Right cardiac atrium (tissue), 5 donors: ENCODE measurements at regions not wholly inside any gene's neighbourhood (a gene's known extent, or its start where the extent isn't known, plus 50 kb on each side); places are given as distances from the start of the nearest gene placed in this dataset.

Experiments
- ATAC-seq, 2 donors: fragments of 200-7000 bp; cut with Tn5 transposase; one replicate each; pipeline versions ENCODE4 v1.8.0 to v1.9.1; 2020; ENCODE audit warnings: moderate library complexity in 2 of 2, mild to moderate bottlenecking in 1 of 2
- DNase-seq, 3 donors: peaks; one replicate each; pipeline ENCODE4 v3.0.0-alpha.2; 2020
- H3K27ac ChIP-seq: one replicate; pipeline ENCODE4 v1.5.1; 2013; ENCODE audit warnings: mild to moderate bottlenecking, low read length, control low read depth, moderate library complexity
- H3K27me3 ChIP-seq: one replicate; pipeline ENCODE4 v1.6.1; 2013; ENCODE audit not compliant: control insufficient read depth, insufficient read depth
- H3K4me1 ChIP-seq: one replicate; pipeline ENCODE4 v1.6.1; 2013; ENCODE audit warnings: low read length; ENCODE audit not compliant: control insufficient read depth, insufficient read depth
- H3K4me3 ChIP-seq: one replicate; pipeline ENCODE4 v1.5.1; 2013; ENCODE audit warnings: low read length, control low read depth
- H3K9me3 ChIP-seq: one replicate; pipeline ENCODE4 v1.6.1; 2013; ENCODE audit warnings: low read length; ENCODE audit not compliant: control insufficient read depth
- whole genome bisulfite sequencing: extraction: QIAGEN DNeasy Blood & Tissue Kit; methylation state at CpG from one replicate; pipeline ENCODE4 v1.1.7; 2013; 5-methylcytosine and 5-hydroxymethylcytosine counted together
- intact Hi-C, 4 donors: fragments of 100-400 bp; cut with DNase I; formaldehyde crosslinking; loops; one replicate each; pipeline versions ENCODE4 v1.11.0 to v1.14.0; 2022 to 2023
- donor health status: healthy with polysubstance abuse.
- donor health status: DM: no; HTN: yes; CAD: no.
- donor health status: DM: no; HTN: no; CAD: no.
- donor health status: DM: no; HTN: yes; CAD: no; lungs with severe emphysema.
- donor health status: DM: yes; HTN: yes; CAD: no.

DNA sequence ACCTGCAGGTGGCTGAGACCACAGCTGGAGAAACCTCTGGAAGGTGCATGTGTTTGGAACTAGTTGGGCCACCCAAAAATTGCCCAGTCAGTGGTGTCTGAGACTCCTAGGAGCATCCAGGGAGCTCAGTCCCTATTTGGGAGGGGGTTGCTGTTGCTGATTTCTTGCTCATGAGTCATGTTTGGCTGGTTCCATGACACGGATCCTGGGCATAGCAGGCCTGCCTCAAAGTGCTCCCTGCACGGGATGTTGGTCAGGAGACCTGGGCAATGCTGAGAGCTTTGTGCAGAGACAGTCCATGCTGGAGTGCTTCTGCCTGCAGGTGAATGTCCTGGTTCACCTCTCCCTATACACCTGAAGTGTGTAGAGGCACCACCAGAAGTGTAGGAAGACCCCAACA lies 194.2 kb downstream of the GLI2 start:
- no peaks in the 10 kb centered on the region for H3K27me3 ChIP-seq
- DNase-seq (peak in 1 of 3 donors; percentile 20), ATAC-seq (no peak)
- no peaks in the 10 kb centered on the region for H3K9me3 ChIP-seq
- no peak overlapping the region for H3K27ac ChIP-seq
- WGBS = 80% methylated on average over 2 of the region's 2 CpGs
- intact Hi-C loops = no loop called here
- no peak overlapping the region for H3K4me3 ChIP-seq
- H3K4me1 ChIP-seq = peaks cover 2% of the 10 kb centered on the region

GRCh38 chr2:120930236-120930635 lies 194.6 kb downstream of the GLI2 start:
- DNase-seq (peak in 1 of 3 donors; percentile 30), ATAC-seq (no peak)
- Histone ChIP-seq H3K27me3 (no peaks in the 10 kb centered on the region), H3K27ac (no peak overlapping the region), H3K9me3 (no peaks in the 10 kb centered on the region), H3K4me3 (no peak overlapping the region), H3K4me1 (peaks cover 2% of the 10 kb centered on the region)
- intact Hi-C loops = no loop called here
- 97% methylated on average over 10 of the region's 10 CpGs for WGBS

DNA sequence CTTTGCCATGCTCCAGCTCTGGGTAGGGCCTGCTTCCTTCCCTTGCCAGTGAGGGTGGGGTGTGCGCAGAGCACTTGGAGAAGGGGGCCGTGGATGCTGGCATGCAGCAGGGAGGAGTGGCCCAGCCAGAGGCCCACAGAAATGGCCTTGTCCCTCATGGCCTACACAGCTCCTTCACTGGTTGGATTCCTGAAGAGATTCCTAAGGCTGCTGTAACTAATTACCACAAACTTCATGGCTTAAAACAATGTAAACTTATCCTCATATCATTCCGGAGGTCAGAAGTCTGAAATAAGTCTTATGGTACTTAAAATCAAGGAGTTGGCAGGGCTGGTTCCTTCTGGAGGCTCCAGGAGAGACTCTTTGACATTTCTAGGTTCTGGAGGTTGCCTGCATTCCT lies 195.2 kb downstream of the GLI2 start:
- Histone ChIP-seq H3K9me3 (no peaks in the 10 kb centered on the region), H3K4me3 (no peak overlapping the region), H3K27ac (no peak overlapping the region), H3K4me1 (peaks cover 2% of the 10 kb centered on the region), H3K27me3 (no peaks in the 10 kb centered on the region)
- ATAC-seq = no peak
- intact Hi-C loops = no loop called here
- no peak for DNase-seq
- 96% methylated on average over 3 of the region's 3 CpGs for WGBS

DNA sequence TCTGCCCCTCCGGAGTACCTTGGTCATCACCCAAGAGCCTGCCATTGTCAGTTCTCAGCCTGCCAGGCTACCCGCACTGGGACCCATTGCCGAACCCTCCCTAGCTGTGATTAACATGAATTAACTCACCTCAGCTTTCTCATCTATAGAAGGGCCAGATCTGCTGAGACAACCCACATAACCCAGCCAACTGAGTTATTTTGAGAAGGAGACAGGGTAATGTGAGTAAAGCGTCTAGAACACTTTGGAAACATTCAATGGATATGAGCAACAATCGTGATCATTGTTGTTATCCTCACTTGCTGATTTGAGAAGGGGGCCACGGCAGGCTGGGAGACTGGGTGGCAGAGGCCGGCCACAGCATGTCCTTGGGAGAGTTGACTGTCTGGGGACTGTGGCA lies 196.8 kb downstream of the GLI2 start:
- no peak overlapping the region for H3K27ac ChIP-seq
- no peaks in the 10 kb centered on the region for H3K9me3 ChIP-seq
- H3K4me1 ChIP-seq = peaks cover 2% of the 10 kb centered on the region
- no peak overlapping the region for H3K4me3 ChIP-seq
- 63% methylated on average over 7 of the region's 7 CpGs for WGBS
- no peaks in the 10 kb centered on the region for H3K27me3 ChIP-seq
- no peak for ATAC-seq
- DNase-seq = peak in 1 of 3 donors; percentile 20
- intact Hi-C loops = no loop called here

DNA sequence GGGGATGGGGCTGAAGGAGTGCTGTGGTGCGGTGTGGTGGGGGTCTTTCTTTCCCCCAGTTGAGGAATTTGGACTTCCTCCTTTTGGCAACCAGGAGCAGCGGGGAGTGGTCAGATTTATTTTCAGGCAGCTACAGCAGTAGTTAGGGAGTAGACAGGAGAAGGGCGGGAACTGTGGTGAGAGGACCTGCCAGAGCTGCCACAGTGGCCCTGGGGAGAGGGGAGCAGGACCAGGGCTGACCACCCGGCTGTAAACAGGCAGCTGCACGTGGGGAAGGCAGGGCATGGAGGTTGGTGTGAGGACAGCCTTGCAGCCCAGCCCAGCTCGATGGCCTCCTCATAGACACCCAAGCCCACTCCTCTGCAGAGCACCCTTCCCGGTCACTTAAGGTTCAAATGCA lies 197.2 kb downstream of the GLI2 start:
- Histone ChIP-seq H3K27ac (no peak overlapping the region), H3K9me3 (no peaks in the 10 kb centered on the region), H3K4me3 (no peak overlapping the region), H3K27me3 (no peaks in the 10 kb centered on the region), H3K4me1 (peaks cover 2% of the 10 kb centered on the region)
- 76% methylated on average over 7 of the region's 7 CpGs for WGBS
- DNase-seq (peak in 1 of 3 donors; percentile 45), ATAC-seq (no peak)
- intact Hi-C loops = no loop called here

- H3K27me3 ChIP-seq = no peaks in the 10 kb centered on the region
- 75% methylated on average over 19 of the region's 19 CpGs for WGBS
- peaks cover 8% of the 10 kb centered on the region for H3K4me1 ChIP-seq
- no peaks in the 10 kb centered on the region for H3K9me3 ChIP-seq
- ATAC-seq (no peak), DNase-seq (peak in 1 of 3 donors; percentile 61)
- H3K4me3 ChIP-seq = no peak overlapping the region
- no peak overlapping the region for H3K27ac ChIP-seq
- intact Hi-C loops = no loop called here
Observed at GRCh38 chr2:120933693-120934573, 198.3 kb downstream of the GLI2 start.

DNA sequence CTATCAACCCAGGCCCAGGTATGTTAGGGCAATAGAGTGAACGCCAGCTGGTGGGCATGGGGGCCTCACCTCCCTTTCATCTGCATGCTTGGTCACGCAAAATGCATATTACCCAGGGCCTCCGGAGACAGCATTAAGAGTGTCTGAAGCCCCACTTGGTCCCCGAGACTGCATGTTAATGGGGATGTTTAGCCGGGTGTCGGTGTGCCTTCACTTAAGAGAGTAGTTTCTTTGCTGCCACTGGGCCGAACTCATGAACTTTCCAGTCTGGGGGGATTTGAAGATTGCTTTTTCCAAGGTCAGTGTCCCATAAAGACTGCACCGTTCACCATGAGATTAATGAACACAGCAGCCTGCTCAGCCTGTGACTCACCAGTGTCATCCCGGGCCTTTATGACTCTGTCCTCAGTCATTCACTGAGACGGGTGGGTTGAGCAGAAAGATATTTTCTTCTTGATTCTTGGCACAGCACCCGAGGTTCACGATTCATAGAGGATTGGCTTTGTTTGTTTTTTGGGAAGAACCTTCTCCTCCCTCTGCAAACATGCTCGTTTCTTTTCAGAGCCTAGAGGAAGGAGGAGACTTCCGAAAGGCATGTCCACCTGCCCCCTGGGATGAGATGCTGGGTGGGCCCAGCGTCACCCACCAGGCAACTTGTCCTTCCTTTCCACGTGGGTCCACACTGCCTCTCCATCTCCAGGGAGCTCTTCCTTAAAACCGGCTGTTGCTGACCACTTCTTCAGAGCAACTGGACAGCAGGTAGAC lies 199.1 kb downstream of the GLI2 start:
- Histone ChIP-seq H3K9me3 (no peaks in the 10 kb centered on the region), H3K27me3 (no peaks in the 10 kb centered on the region), H3K4me3 (no peak overlapping the region), H3K27ac (no peak overlapping the region), H3K4me1 (peaks cover 8% of the 10 kb centered on the region)
- DNase-seq = peak in 2 of 3 donors; percentile 19 to 30
- WGBS = 53% methylated on average over 17 of the region's 17 CpGs
- intact Hi-C loops = no loop called here
- peak; percentile 14 to 57 for ATAC-seq

DNA sequence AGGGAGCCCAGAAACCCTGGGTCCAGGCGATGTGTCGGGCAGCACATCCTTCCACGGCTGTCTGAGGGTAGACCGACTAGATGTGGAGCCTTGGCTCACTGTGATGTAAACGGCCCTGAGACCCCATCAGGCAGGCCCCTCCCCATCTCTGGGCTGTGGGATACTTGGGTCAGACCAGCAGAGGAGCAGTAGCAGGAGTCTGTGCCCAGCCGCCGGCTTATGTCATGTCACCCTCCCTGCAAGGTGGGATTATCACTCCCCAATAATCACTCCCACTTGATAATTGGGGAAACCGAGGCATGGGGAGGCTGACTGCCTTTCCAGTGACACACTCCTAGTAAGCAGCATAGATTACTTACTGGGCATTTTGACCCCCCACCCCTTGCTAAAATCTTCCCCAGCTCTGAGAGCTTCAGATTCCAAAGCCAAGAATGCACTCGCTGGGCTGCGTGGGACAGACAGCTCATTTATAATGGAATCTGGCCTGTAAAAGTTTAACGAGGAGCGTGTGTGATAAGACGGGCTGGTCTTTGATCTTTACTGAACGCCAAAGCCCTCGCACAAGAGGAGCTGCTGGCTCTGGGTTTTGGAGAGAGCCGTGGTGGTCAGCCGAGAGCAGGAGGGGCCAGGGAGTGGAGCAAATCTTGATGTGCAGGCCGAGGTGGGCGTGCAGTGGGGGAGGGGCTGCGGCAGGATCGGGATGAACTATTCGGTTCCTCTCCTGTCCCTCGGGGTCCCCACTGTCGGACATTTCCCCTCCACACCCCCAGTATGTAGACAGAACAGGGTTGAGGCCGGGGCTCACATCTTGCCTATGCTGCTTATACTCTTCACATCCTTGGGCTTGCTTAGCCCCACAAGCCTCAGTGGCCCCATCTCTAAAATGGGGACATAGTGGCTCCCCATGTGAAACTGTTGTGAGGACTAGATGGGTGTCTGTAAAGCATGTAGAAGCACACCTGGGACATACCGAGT lies 200.0 kb downstream of the GLI2 start:
- Histone ChIP-seq H3K27ac (no peak overlapping the region), H3K27me3 (no peaks in the 10 kb centered on the region), H3K4me1 (peaks cover 8% of the 10 kb centered on the region), H3K9me3 (no peaks in the 10 kb centered on the region), H3K4me3 (no peak overlapping the region)
- peak in 1 of 3 donors; percentile 64 for DNase-seq
- no peak for ATAC-seq
- intact Hi-C loops = no loop called here
- WGBS = 44% methylated on average over 26 of the region's 26 CpGs

- Histone ChIP-seq H3K9me3 (no peaks in the 10 kb centered on the region), H3K27ac (no peak overlapping the region), H3K4me1 (peaks cover 8% of the 10 kb centered on the region), H3K4me3 (no peak overlapping the region), H3K27me3 (no peaks in the 10 kb centered on the region)
- intact Hi-C loops = no loop called here
- WGBS = 66% methylated on average over 10 of the region's 10 CpGs
- peak; percentile 1 to 8 for ATAC-seq
- DNase-seq = peak in 1 of 3 donors; percentile 18
Observed at GRCh38 chr2:120936476-120937334, 201.0 kb downstream of the GLI2 start.

GRCh38 chr2:120937686-120938044 lies 202.0 kb downstream of the GLI2 start:
- H3K27ac ChIP-seq = peak overlapping the region; percentile 28
- H3K27me3 ChIP-seq = no peaks in the 10 kb centered on the region
- intact Hi-C loops = no loop called here
- DNase-seq (peak in 2 of 3 donors; percentile 64 to 82), ATAC-seq (peak; percentile 46 to 51)
- H3K4me3 ChIP-seq = no peak overlapping the region
- H3K9me3 ChIP-seq = no peaks in the 10 kb centered on the region
- 28% methylated on average over 6 of the region's 6 CpGs for WGBS
- H3K4me1 ChIP-seq = peaks cover 8% of the 10 kb centered on the region
